SK-N-DZ (cell line): ENCODE measurements at regions not wholly inside any gene's neighbourhood (a gene's known extent, or its start where the extent isn't known, plus 50 kb on each side); places are given as distances from the start of the nearest gene placed in this dataset.

Source experiments
- DNase-seq: peaks from one replicate; pipeline ENCODE4 v3.0.0-alpha.2; 2015; ENCODE audit warnings: low spot score

GRCh38 chr13:31896427-31896826, 135.1 kb upstream of the FRY start:
- DNase-seq = no peak

GRCh38 chr13:31898378-31899071, 133.0 kb upstream of the FRY start:
- DNase-seq = no peak

GRCh38 chr13:31901985-31902384, 129.6 kb upstream of the FRY start:
- DNase-seq = no peak

- no peak for DNase-seq
Measured at GRCh38 chr13:31903111-31903815, 128.3 kb upstream of the FRY start.

DNA sequence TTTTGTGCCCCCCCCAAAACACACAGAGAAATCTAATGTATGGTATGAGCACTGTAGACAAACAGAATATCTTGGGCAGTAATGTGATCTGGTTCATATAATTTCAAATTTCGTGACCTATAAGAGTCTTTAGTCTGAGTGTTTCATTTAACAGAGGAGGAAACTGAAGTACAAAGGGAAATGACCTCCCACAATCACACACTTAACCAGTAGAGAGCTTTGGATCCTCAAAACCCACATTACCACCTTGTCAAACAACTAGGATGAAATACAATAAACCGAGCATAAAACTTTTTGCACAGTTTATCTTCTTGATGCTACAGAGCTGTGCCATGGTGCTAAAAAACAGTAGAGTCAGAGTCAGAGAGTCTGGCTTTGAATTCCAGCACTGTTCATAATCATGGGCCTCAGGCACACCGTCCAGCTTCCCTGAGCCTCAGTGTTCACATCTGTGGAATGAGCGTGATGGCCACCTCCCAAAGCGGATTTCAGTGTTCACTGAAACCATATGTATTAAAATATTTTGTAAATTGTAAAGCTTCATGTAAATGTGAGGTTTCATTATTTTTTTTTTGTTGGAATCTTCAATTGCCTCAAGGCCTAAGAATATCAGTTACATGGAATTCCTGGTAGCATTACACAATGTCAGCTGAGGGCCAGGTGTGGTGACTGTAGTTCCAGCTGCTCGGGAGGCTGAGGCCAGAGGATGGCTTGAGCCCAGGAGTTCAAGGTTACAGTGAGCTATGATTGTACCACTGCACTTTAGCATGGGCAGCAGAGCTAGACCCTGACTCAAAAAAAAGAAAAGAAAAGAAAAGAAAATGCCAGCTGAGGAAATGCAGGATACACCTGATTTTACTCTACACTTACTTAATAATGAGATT, 126.4 kb upstream of the FRY start:
- no peak for DNase-seq

DNA sequence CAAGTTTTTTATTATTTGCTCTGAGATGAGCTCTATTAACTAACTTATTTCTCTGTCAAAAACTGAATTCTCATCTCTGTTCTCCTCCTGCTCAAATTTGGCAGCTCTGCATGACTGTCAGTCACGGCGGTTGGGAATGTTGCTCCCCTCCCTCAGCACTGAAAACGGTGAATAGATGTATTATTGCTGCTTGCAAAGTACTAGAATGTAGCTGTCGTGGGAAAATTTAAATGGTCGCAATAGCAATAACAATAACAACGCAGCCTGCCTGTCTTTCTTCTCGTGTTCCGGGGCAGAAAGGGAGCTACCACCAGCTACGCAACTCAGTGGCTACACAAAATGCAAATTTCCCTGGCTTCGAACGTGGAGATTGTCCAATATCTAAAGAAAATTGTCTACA, 125.6 kb upstream of the FRY start:
- no peak for DNase-seq

GRCh38 chr13:31908696-31909411, 122.7 kb upstream of the FRY start:
- DNase-seq = no peak

DNA sequence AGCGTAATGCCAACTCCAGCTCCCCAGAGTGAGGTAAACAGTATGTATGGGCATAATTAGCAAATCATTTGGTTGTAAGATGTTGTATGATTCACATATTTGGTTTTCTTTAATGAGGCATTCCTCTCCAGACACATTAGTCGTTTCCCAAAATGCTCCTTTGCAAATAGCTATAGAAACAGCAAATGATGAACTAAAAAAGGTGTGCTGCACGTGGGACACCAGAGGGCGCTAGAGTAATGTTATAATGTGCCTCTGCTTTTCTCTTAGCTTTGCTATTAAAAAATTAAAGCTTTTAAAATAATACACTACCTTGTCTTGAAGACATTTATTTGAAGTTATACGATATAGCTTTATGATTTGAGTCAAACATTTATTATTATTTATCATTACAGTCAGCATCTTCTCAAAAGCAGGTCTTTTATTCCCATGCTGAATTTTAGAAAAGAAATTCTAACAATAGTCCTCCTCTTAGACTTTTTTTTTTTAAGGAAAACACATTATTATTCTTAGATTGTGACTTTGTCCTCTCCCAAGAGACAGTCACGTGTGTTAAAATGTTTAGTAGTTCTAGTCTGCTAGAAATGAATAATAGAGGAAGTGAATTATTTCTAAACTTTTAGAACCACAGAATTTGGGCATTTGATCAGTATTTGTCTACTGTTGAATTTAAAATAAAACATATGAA, 121.6 kb upstream of the FRY start:
- DNase-seq = peak; percentile 67

GRCh38 chr13:31910633-31911032, 120.9 kb upstream of the FRY start:
- no peak for DNase-seq

GRCh38 chr13:31912647-31913401, 118.8 kb upstream of the FRY start:
- peak; percentile 54 for DNase-seq

- no peak for DNase-seq
Measured at GRCh38 chr13:31913459-31913858, 118.1 kb upstream of the FRY start.

GRCh38 chr13:31914843-31915242, 116.7 kb upstream of the FRY start:
- peak; percentile 61 for DNase-seq

DNA sequence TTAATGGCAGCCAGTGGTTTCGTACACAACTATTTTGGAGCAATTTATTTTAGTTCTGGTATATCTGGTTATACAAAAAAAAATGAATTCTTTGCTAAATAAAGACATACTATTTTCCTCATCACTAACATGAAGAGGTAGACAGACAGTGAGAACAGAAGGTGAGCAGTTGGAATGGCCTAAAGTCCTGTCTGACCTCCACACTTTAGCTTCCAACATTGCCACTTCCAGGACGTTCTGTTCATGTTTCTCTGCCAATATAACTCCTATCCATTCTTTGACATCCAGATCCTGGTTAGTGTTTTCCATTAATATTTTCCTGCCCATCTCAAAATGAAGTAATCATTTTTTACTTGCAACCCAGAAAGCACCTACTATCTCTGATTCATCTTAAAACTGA, 112.9 kb upstream of the FRY start:
- DNase-seq = no peak

DNA sequence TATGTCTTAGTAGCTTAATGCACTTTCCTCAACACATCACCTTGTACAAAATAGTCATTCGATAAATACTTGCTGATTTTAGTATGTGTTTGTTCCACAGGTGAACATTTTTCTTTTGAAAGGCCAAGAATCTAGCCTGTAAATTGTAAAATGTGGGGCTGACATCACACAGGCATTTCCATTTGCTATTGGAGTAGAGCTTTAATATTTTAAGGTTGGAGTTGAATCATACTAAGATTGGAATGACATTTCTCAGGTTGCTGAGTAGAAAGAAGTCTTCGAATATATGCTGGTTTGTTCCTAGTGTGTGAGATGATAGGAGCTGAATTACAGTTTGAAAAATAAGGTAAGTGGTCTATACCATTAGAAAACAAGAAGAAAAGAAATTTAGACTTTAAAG, 112.3 kb upstream of the FRY start:
- no peak for DNase-seq

- DNase-seq = no peak
Measured at GRCh38 chr13:31919971-31920726, 111.4 kb upstream of the FRY start.

DNA sequence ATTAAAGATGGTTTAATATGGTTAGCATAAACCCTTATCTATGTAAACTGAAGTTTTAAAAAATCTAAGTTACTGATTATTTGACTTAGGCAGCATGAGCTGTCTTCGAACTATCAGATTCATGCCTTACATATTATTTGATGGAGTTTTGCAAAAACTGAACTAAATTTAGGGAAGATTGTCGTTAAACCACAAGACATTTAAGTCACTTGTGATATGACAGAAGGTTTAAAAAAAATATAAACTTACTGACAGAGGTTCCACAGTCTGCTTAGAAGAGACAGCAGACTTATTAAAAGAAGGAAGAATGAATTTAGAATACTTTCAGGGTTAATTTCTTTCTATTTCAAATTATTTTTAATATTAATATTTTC, 110.9 kb upstream of the FRY start:
- DNase-seq = no peak

DNA sequence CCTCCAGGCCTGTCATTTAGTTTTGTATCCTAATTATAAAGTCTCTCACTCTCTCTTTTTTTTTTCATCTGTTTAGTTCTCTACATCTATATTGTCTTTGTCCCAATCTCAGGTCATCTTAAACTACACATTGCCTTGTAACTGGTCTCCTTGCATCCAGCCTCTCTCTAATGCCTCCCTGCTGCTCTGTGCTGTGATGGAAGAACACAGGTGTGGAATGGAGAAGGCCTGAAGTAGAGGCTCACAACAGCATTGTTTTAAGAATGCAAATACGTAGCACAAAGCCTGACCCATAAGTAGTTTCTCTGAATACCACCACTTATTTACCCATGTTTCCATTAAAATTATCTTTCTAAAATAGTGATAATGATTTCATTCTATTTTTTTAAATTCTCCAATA, 108.8 kb upstream of the FRY start:
- DNase-seq = no peak

DNA sequence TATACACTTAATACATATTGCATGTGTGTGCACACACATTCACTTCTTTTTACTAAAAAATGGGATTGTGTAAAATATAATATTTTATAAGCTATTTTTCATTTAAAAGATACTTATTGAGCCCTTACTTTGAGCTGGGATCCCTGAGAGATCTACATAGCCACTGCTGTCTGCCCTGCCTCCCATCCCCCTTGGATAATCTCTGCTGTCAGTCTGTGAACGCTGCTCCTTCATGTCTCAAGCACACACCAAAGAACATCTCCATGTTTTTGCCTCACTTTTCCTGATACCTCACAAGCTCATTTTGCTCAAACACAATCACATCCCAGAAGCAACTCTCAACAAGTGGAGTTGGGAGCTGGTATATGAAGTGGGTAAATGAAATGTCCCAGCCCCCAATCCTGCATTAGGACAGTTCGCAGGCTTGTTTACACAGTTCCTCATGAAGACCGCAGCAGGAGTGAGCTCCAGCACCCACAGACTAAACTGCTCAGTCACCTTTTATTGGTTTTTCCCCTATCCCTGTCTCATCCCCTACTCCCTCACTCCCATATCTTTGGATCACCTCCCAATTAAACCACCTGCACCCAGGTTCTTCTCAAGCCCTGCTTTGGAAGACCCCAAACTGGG, 108.3 kb upstream of the FRY start:
- DNase-seq = no peak

GRCh38 chr13:31925079-31925478, 106.5 kb upstream of the FRY start:
- no peak for DNase-seq
